Karpas-422 (cell line): ENCODE measurements at regions not wholly inside any gene's neighbourhood (a gene's known extent, or its start where the extent isn't known, plus 50 kb on each side); places are given as distances from the start of the nearest gene placed in this dataset.

Experiments used
- DNase-seq: peaks from one replicate; pipeline ENCODE4 v3.0.0-alpha.2; 2015
- H2AFZ ChIP-seq: fragments of 200-600 bp; sonication (generic); 2 replicates; pipeline ENCODE4 v1.6.1; 2014; ENCODE audit warnings: antibody characterized with exemption, low read length, mixed read lengths
- H3K27ac ChIP-seq: fragments of 200-600 bp; sonication (generic); 2 replicates; pipeline ENCODE4 v1.5.1; 2014; ENCODE audit warnings: mild to moderate bottlenecking, low read length, moderate library complexity
- H3K27me3 ChIP-seq: fragments of 200-600 bp; sonication (generic); 2 replicates; pipeline ENCODE4 v1.6.1; 2014; ENCODE audit warnings: low read length, mixed read lengths
- H3K36me3 ChIP-seq: fragments of 200-600 bp; sonication (generic); 2 replicates; pipeline ENCODE4 v1.6.1; 2014; ENCODE audit warnings: low read length, mixed read lengths; ENCODE audit not compliant: insufficient read depth
- H3K4me1 ChIP-seq: fragments of 200-600 bp; sonication (generic); 2 replicates; pipeline ENCODE4 v1.6.1; 2014; ENCODE audit warnings: mild to moderate bottlenecking, low read length, mixed read lengths
- H3K4me2 ChIP-seq: fragments of 200-600 bp; sonication (generic); 2 replicates; pipeline ENCODE4 v1.6.1; 2014; ENCODE audit warnings: low read length, low read depth, mild to moderate bottlenecking; ENCODE audit not compliant: poor library complexity, severe bottlenecking
- H3K4me3 ChIP-seq: fragments of 200-600 bp; sonication (generic); 2 replicates; pipeline ENCODE4 v1.5.1; 2014; ENCODE audit warnings: mild to moderate bottlenecking, antibody characterized with exemption, low read length, mixed read lengths
- H3K79me2 ChIP-seq: fragments of 200-600 bp; sonication (generic); 2 replicates; pipeline ENCODE4 v1.6.1; 2014; ENCODE audit warnings: mild to moderate bottlenecking, low read length, mixed read lengths
- H3K9ac ChIP-seq: fragments of 200-600 bp; sonication (generic); 2 replicates; pipeline ENCODE4 v1.6.0; 2014; ENCODE audit warnings: low read length
- H3K9me2 ChIP-seq: fragments of 200-600 bp; sonication (generic), shearing (Covaris generic); replicated peaks from 2 replicates; pipeline ENCODE4 v1.6.0; 2014; ENCODE audit warnings: mild to moderate bottlenecking, low read length, moderate library complexity; ENCODE audit not compliant: insufficient read depth
- H3K9me3 ChIP-seq: fragments of 300-700, 200-600 bp; sonication (generic); 2 replicates; pipeline ENCODE4 v1.6.1; 2014; ENCODE audit warnings: low read length, mixed read lengths
- H4K20me1 ChIP-seq: fragments of 200-600 bp; sonication (generic); 2 replicates; pipeline ENCODE4 v1.6.1; 2014; ENCODE audit warnings: mild to moderate bottlenecking, antibody characterized with exemption, low read length, low read depth; ENCODE audit not compliant: insufficient read depth

DNA sequence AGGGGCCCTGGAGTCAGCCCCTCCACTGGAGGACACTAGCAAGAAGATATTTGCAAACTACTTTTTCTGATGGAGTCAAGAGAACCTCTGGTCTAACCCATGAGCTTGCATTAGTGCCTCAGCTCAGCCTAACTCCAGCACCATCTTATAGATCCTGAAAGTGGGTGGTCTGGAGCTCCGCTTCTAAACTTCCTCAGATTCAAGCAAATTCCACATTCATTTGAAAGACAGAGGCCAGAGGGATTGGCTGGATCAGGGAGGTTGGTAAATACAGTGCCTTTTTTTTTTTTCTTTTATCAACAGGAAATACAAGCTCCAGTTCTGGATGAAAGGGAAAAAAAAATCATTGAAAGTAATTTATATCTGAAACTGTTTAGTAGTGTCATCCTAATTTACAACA is 99.9 kb downstream of the ENC1 start:
- no peaks in the 10 kb centered on the region for H3K4me1 ChIP-seq
- DNase-seq: no peak

DNA sequence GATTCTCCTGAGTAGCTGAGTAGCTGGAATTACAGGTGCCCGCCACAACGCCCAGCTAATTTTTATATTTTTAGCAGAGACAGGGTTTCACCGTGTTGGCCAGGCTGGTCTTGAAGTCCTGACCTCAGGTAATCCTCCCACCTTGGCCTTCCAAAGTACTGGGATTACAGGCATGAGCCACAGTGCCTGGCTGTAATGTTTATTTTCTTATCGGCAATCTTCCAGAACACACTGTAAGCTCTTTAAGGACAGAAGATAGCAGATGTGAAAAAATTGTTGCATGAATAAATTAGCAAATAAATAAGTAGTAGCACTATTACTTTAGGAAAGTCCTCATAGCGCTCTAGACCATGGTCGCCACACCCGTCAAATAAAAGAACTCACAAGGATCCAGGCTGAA is 100.5 kb downstream of the ENC1 start:
- Histone ChIP-seq H3K79me2 (no peaks in the 10 kb centered on the region), H2AFZ (no peak overlapping the region), H3K4me1 (no peaks in the 10 kb centered on the region), H3K4me2 (no peak overlapping the region), H4K20me1 (no peaks in the 10 kb centered on the region), H3K4me3 (no peak overlapping the region), H3K9ac (no peak overlapping the region), H3K9me3 (no peaks in the 10 kb centered on the region), H3K36me3 (no peaks in the 10 kb centered on the region), H3K9me2 (no peaks in the 10 kb centered on the region), H3K27ac (no peak overlapping the region), H3K27me3 (no peaks in the 10 kb centered on the region)
- DNase-seq: no peak

More for the DNA sequence above, 99.9 kb downstream of the ENC1 start:
- no peak overlapping the region for H3K9ac ChIP-seq
- H3K4me2 ChIP-seq: no peak overlapping the region
- no peak overlapping the region for H2AFZ ChIP-seq
- no peaks in the 10 kb centered on the region for H3K9me3 ChIP-seq
- no peaks in the 10 kb centered on the region for H3K27me3 ChIP-seq
- no peak overlapping the region for H3K4me3 ChIP-seq
- H3K27ac ChIP-seq: no peak overlapping the region
- no peaks in the 10 kb centered on the region for H4K20me1 ChIP-seq
- no peaks in the 10 kb centered on the region for H3K36me3 ChIP-seq
- no peaks in the 10 kb centered on the region for H3K79me2 ChIP-seq
- no peaks in the 10 kb centered on the region for H3K9me2 ChIP-seq

DNA sequence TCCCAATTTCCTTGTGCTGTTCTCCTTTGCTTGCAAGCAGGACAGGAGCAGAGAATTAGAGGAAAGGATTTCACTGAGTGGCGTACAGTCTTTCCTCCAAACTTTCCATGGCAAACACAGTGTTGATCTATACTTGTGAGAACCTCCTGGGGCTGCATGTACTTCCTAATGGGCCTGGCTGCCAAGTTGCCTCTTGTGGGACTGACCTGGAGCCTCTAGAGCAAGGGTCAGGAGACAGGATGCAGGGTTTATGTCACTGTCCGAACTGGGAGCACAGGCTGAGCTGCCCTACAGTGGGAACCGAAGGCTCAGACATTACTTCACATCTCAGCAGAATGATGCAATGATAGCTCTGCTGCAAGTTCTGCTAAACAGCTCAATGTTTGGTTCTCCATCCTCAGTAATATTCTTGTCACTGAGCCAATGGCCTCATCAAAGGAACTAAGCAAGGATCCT is 102.3 kb downstream of the ENC1 start:
- no peak overlapping the region for H3K4me3 ChIP-seq
- no peak for DNase-seq
- no peaks in the 10 kb centered on the region for H3K9me3 ChIP-seq
- H2AFZ ChIP-seq: no peak overlapping the region
- no peaks in the 10 kb centered on the region for H3K4me1 ChIP-seq
- no peaks in the 10 kb centered on the region for H3K79me2 ChIP-seq
- no peaks in the 10 kb centered on the region for H4K20me1 ChIP-seq
- no peaks in the 10 kb centered on the region for H3K36me3 ChIP-seq
- no peak overlapping the region for H3K4me2 ChIP-seq
- no peaks in the 10 kb centered on the region for H3K27me3 ChIP-seq
- H3K27ac ChIP-seq: no peak overlapping the region
- H3K9ac ChIP-seq: no peak overlapping the region
- no peaks in the 10 kb centered on the region for H3K9me2 ChIP-seq

DNA sequence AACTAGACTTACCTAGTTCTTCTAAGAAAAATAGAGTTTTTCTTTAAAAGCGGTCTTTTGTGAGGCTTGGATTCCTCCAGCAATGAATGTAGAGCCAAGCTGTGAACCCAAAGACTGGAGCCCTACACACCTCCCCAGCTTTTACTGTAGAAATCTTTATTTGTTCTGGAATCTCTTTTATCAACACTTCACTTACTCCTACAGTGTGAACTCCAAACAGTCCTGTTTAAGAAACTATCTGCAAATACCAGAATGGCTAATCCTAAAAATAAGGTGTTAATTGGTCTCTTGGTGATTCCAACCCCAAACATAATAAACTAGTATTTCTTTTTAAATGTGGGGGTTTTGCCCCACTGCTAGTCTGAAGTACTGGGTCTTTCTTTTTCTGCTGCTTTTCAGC is 103.9 kb downstream of the ENC1 start:
- no peak overlapping the region for H3K27ac ChIP-seq
- H3K79me2 ChIP-seq: no peaks in the 10 kb centered on the region
- no peaks in the 10 kb centered on the region for H3K27me3 ChIP-seq
- DNase-seq: no peak
- no peaks in the 10 kb centered on the region for H3K36me3 ChIP-seq
- H3K4me1 ChIP-seq: no peaks in the 10 kb centered on the region
- H3K4me3 ChIP-seq: no peak overlapping the region
- H3K4me2 ChIP-seq: no peak overlapping the region
- H2AFZ ChIP-seq: no peak overlapping the region
- no peak overlapping the region for H3K9ac ChIP-seq
- no peaks in the 10 kb centered on the region for H3K9me2 ChIP-seq
- no peaks in the 10 kb centered on the region for H3K9me3 ChIP-seq
- H4K20me1 ChIP-seq: no peaks in the 10 kb centered on the region

DNA sequence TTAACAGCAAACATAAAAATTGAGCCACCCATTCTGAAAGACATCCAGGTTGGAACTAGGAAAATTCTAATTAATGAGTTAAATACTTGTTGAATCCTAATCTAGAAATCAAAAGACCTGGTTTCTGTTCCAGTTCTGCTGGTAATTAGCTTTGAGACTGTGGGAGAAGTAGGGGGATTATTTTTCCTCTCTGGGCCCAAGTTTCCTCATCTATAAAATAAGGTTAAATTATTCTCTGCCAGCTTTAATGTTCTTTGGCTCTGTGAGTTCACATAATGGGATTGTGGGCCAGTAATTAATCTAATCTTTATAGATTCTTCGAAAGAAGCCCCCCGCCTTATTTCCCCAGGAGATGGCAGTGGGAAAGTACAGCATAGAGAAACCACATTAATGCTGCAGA is 104.6 kb downstream of the ENC1 start:
- no peaks in the 10 kb centered on the region for H3K9me2 ChIP-seq
- peak; percentile 26 for DNase-seq
- no peaks in the 10 kb centered on the region for H3K9me3 ChIP-seq
- no peak overlapping the region for H3K4me3 ChIP-seq
- no peaks in the 10 kb centered on the region for H4K20me1 ChIP-seq
- no peaks in the 10 kb centered on the region for H3K36me3 ChIP-seq
- no peak overlapping the region for H2AFZ ChIP-seq
- no peak overlapping the region for H3K9ac ChIP-seq
- H3K79me2 ChIP-seq: no peaks in the 10 kb centered on the region
- no peaks in the 10 kb centered on the region for H3K4me1 ChIP-seq
- no peaks in the 10 kb centered on the region for H3K27me3 ChIP-seq
- H3K4me2 ChIP-seq: no peak overlapping the region
- no peak overlapping the region for H3K27ac ChIP-seq

DNA sequence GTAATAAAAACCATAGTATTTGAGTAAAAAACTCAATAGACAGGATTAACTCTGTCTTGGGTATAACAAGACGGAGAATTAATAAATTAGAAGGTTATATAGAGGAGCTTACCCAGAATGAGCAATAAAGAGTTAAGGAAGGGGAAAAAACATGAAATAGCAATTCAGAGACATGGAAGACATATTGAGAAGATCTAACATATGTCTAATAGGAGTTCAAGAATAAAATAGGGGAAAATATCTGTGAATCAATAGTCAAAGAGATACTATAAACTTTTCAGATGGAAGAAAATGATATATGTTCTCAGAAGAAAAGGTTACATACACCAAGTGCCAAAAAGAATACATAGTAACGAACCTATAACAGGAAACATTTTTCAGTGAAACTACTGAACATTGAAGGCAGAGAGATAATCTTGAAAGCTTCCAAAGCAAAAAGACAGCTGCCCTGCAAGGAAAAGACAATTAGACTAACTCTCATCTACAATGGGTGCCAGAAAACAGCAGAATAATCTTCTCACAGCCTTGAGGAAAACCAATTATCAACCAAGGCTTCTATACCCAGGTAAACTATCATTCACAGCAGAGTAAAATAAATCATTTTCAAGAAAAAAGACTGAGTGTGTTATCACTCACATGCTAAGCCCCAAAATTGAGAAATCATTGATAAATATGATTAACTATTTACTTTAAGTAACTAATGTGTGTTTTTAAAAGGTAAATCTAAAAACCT is 106.0 kb downstream of the ENC1 start:
- H3K79me2 ChIP-seq: no peaks in the 10 kb centered on the region
- H3K36me3 ChIP-seq: no peaks in the 10 kb centered on the region
- no peak overlapping the region for H3K27ac ChIP-seq
- no peak overlapping the region for H3K4me2 ChIP-seq
- no peaks in the 10 kb centered on the region for H4K20me1 ChIP-seq
- no peaks in the 10 kb centered on the region for H3K9me2 ChIP-seq
- H3K9me3 ChIP-seq: no peaks in the 10 kb centered on the region
- H2AFZ ChIP-seq: no peak overlapping the region
- no peak for DNase-seq
- H3K9ac ChIP-seq: no peak overlapping the region
- no peak overlapping the region for H3K4me3 ChIP-seq
- H3K27me3 ChIP-seq: no peaks in the 10 kb centered on the region
- no peaks in the 10 kb centered on the region for H3K4me1 ChIP-seq

DNA sequence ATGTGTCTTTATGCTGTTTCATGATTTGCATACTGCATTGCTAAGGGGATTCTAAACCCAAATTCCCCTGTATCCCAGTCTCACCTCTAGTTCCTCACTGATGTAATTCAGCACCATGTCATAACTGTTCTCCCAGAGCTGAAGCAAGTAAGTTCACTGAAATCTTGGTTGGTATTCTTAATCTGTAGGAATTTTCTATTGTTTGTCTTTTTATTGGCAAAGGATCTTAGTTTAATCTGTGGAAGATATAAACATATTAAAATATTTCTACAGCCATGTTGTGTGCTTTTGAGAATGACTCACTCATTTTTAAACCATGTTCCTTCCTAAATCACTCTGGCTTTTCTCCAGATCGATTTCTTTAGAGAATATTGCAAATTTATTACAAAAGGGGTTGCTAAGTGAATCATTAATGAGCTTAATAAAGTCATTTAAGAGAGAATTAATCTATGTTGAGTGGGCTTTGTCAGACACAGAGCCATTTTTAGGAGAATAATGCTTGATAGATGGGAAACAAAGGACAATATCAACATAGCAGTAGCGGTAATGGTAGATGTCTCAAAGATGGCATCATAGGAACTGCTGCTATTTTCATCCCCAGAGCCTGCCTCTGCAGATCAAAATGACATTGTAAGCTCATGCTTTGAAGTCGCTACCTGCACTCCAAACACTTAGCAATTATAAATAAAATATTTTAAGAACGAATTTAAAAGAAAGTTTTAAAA is 110.0 kb downstream of the ENC1 start:
- Histone ChIP-seq H2AFZ (no peak overlapping the region), H3K4me2 (no peak overlapping the region), H3K27me3 (no peaks in the 10 kb centered on the region)

DNA sequence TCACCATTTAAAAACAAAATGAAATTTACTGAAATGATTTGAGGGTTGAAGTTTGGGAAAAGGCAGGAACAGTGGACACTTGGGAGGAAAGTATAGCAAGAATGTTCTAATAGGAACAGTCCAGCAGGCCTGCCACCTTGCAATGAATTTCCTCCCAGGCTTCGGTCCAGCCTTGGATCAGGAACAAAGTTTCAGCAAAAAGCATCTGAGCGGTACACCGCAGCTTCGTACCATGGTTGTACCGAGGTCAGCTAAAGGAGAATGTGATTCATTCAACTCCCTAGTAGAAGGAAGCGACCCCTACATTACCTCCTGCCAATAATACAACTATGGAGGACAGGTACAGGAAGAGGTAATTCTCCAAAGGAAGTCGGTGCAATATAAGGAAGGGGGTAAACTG is 111.4 kb downstream of the ENC1 start:
- no peak overlapping the region for H3K27ac ChIP-seq
- H3K4me2 ChIP-seq: no peak overlapping the region
- no peaks in the 10 kb centered on the region for H3K79me2 ChIP-seq
- no peaks in the 10 kb centered on the region for H4K20me1 ChIP-seq
- no peaks in the 10 kb centered on the region for H3K9me2 ChIP-seq
- H3K4me3 ChIP-seq: no peak overlapping the region
- no peak overlapping the region for H3K9ac ChIP-seq
- H3K27me3 ChIP-seq: no peaks in the 10 kb centered on the region
- no peak for DNase-seq
- no peak overlapping the region for H2AFZ ChIP-seq
- H3K9me3 ChIP-seq: no peaks in the 10 kb centered on the region
- no peaks in the 10 kb centered on the region for H3K4me1 ChIP-seq
- no peaks in the 10 kb centered on the region for H3K36me3 ChIP-seq

More for the DNA sequence above, 110.0 kb downstream of the ENC1 start:
- Histone ChIP-seq H3K9me2 (no peaks in the 10 kb centered on the region), H3K4me3 (no peak overlapping the region), H3K36me3 (no peaks in the 10 kb centered on the region), H3K79me2 (no peaks in the 10 kb centered on the region), H4K20me1 (no peaks in the 10 kb centered on the region), H3K27ac (no peak overlapping the region), H3K9me3 (no peaks in the 10 kb centered on the region), H3K4me1 (no peaks in the 10 kb centered on the region), H3K9ac (no peak overlapping the region)
- DNase-seq: no peak
